ENCODE measurements at regions not wholly inside any gene's neighbourhood (a gene's known extent, or its start where the extent isn't known, plus 50 kb on each side); places are given as distances from the start of the nearest gene placed in this dataset.

DNA sequence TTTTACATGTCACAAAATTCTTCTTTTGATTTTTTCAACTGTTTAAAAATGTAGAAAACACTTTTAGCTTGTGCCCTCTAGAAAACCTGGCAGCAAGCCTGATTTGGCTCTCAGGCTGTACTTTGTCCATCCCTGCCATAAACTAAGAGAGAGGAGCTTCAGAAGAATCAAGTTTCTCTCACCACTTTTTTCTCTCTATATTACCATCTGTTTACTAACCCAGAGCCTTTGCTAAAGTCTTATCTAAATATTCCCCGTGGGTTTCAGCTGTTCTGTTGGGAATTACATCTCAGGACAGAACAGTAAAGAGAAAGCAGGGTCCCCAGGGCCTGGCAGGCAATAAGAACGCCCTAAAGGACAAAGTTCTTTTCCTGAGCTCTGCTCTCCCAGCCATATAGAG is 409.1 kb upstream of the CRIM1 start:
- no peak for DNase-seq (ENCODE audit: low read depth in 2 of 2)

GRCh38 chr2:35938838-35939237 is 416.7 kb upstream of the CRIM1 start:
- DNase-seq (ENCODE audit: low read depth in 2 of 2): no peak

DNA sequence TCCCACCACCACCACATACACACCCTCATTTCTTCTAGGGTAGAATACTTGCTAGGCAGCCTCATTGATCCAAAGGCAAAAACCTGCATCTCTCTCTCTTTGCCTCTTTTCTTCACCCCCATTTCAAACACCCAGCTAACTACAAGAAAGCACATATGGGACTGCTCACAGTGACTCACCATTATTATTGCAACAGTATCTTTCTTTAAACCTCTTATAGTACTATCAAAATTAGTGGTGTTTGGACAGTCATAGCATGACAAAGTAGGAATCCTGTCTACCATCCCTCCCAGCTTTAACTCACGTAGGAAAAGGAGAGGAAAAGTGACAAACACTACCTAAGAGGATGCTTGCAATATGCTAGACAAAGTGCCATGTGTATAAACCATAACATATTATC is 422.5 kb upstream of the CRIM1 start:
- no peak for DNase-seq (ENCODE audit: low read depth in 2 of 2)

- DNase-seq (ENCODE audit: low read depth in 2 of 2): no peak
These were observed 423.2 kb upstream of the CRIM1 start for GRCh38 chr2:35932276-35932963.

DNA sequence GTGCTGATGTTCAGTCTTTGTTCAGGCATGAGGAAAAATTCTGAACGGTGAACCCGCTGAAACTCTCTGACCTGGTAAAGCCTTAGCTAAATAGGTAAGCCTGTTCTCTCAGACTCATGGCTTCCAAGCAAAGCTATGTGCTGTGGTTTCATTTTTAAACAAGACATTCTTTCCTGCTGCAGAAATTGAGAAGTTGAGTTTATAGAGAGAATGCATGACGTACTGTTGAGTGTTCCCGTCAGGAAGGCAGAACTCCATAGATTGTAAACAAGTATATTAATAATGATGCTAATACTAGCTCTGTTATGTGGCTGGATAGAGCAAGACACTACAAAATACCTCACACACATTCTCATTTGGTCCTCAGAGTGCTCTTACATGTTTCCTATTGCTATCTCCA is 424.0 kb upstream of the CRIM1 start:
- no peak for DNase-seq (ENCODE audit: low read depth in 2 of 2)

DNA sequence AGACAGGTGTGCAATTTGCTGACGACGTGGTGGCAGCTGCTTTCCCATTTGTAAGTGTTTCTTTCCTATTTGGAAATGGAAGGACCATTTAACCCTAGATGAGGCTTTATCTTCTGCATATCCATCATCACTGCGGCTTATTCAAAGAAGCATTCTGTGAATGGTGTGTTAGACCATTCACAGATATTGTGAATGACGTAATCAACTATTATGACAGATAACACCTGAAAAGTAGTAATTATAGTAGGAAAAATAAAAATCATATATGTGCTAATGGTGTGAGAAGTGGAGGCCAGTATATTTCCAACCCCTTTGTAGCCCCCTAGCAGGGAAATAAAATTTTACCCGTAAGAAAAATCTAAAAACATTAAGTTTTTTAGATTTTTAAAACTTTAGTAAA is 424.5 kb upstream of the CRIM1 start:
- no peak for DNase-seq (ENCODE audit: low read depth in 2 of 2)

DNA sequence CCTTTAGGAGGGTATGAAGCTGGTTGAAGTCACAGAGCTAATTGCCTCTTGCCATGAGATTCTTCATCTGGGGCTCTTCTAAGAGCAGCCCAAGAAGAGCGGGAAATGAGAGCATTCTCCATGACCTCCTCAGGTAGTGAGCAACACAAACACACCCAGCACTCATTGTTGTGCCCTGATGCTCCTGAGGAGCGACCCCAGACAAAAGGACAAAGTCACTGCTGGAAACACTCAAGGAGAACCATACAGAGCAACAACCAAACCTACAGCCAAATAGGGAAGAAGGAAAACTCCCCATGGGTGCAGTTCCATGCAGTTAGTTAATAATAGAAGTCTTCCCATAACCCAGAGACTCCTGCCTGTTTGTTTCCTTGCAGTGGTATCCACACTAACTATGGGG is 426.0 kb upstream of the CRIM1 start:
- no peak for DNase-seq (ENCODE audit: low read depth in 2 of 2)

GRCh38 chr2:35920061-35920460 is 435.5 kb upstream of the CRIM1 start:
- DNase-seq (ENCODE audit: low read depth in 2 of 2): no peak

DNA sequence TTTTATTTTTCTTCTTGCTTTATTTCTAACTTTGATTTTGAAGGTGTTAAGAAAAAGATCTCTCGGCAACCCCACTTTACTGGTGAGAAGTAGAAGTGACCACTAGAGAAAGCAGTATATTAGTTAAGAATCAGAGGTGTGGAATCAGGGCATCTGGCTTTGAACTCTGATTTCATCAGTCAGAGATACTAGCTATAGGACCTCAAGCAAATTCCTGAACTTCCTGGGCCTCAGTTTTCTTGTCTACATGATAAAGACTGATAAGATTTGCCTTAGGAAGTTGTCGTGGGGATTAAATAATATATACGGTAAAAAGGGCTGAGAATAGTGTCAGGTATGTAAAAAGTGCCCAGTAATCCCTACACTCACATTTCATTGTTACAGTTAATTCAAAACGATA is 440.3 kb upstream of the CRIM1 start:
- DNase-seq (ENCODE audit: low read depth in 2 of 2): no peak

- no peak for DNase-seq (ENCODE audit: low read depth in 2 of 2)
These were observed 463.6 kb upstream of the CRIM1 start for GRCh38 chr2:35891936-35892335.

GRCh38 chr2:35891528-35891927 is 464.1 kb upstream of the CRIM1 start:
- DNase-seq (ENCODE audit: low read depth in 2 of 2): no peak

DNA sequence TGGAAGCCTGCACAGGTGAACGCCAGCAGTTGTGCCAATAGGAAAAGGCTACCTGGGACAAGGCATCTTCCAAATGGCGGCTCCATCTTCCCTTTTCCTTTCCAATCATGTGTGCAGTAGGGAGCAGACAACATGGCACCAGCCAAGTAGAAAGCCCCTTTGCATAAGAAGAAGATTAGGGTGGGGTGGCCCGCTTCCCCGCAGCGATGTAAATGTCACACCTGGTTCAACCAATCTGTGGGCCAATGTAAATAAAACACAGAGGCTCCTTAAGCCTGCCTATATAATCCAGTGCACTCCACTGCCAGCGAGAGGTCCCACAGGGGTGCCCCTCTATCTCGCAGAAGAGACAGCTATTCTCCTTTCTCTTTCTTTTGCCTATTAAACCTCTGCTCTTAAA is 468.4 kb upstream of the CRIM1 start:
- DNase-seq (ENCODE audit: low read depth in 2 of 2): no peak

DNA sequence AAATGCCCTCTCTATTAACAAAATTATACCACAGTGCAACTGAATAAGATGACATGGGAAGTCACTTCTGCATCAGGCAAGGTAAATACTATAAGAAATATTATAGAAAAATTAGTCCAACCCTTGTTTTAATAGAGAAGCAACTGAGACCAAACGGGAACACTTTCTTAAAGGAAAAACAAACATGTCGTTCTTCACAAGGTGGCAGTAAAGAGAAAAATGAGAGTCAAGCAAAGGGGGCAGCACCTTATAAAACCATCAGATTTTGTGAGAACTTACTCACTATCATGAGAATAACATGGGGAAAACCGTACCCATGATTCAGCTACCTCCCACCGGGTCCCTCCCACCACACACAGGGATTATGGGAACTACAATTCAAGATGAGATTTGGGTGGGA is 481.7 kb upstream of the CRIM1 start:
- no peak for DNase-seq (ENCODE audit: low read depth in 2 of 2)

- no peak for DNase-seq (ENCODE audit: low read depth in 2 of 2)
These were observed 483.9 kb upstream of the CRIM1 start for GRCh38 chr2:35871672-35872071.

DNA sequence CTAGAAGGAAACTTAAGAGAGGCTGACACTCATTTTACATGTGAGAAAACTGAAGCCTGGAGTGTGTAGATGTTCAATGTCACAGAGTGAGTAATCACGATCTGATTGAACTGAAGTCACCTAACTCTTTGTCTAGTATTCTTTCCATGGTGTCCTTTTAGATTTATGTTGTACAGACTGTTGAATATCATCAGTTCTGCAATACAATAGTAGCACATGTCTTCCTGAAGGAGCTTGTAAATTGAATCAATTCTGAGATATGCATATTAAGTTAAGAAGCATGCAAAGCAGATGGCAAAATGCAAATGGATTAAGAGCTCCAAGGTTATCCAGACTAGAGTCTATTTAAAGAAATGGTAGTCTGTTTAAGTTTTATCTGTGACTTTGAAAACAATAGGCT is 484.9 kb upstream of the CRIM1 start:
- no peak for DNase-seq (ENCODE audit: low read depth in 2 of 2)

GRCh38 chr2:35864141-35864540 is 491.4 kb upstream of the CRIM1 start:
- DNase-seq (ENCODE audit: low read depth in 2 of 2): no peak

GRCh38 chr2:35858216-35858615 is 497.4 kb upstream of the CRIM1 start:
- DNase-seq (ENCODE audit: low read depth in 2 of 2): no peak

GRCh38 chr2:35857498-35857897 is 498.1 kb upstream of the CRIM1 start:
- no peak for DNase-seq (ENCODE audit: low read depth in 2 of 2)

DNA sequence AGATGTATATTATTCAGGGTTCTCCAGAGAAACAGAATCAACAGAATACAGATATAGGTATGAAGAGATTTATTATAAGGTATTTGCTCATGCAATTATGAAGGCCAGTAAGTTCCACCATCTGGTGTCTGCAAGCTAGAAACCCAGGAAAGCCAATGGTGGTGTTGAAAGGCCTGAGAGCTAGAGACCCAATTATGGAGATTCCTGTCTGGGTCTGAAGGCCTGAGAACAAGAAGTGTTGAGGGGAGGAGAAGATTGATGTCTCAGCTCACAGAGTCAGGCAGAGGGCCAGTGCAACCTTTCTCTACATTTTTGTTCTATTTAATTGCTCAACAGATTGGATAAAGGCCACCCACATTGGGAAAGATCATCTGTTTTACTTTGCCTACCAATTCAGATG is 524.2 kb upstream of the CRIM1 start:
- no peak for DNase-seq (ENCODE audit: low read depth in 2 of 2)

DNA sequence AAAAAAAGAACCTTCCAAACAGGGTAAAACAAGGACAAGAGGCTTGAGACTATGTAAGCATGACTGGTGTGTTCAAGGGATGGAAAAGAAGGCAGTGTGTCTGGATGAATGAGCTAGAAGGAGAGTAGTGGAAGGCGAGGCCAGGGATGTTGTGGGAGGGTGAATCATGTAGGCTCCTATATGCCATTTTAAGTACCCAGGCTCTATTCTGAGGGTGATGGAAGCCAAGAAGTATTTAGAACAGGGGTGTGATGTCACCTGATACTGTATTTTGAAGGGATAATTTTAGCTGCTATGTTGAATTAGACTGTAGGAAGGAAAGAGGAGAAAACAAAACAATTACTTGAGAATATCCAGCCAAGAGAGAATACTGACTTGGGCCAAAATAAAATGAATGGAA is 524.7 kb upstream of the CRIM1 start:
- no peak for DNase-seq (ENCODE audit: low read depth in 2 of 2)

DNA sequence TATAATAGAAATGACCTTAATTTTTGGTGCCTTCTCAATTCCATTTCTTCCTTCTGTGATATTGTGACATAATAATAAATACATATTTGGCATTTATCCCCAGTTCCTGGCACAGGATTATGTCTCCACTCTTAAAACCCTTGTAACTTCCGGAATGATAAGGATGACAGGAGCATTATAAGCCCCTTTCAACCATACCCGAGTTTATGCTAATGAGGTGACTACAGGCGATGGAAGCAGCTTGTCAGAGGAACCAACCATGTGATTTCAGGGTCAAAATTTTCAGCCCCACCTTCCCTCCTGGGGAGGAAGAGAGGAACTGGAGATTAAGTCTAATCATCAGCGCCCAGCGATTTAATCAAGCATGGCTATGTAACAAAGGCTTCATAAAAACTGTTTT is 528.5 kb upstream of the CRIM1 start:
- DNase-seq (ENCODE audit: low read depth in 2 of 2): no peak

DNA sequence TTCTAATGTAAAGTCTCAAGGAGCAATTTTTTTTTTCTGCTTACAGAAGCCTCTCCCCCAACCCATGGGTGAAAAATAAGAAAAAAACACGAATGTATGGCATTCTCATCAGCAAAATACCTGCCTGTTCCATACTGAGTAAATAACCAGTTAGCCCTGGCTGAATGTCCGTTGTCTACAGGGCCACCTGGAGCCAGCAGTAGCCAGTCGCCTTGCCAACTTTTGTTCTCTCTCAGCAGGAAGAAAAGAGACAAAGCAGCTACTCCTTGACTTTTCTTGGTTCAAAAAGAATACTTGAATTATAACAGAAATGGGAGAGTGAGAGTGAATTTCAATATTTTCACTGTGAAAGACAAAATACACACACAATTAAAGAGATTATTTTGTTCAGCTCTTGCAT is 532.9 kb upstream of the CRIM1 start:
- no peak for DNase-seq (ENCODE audit: low read depth in 2 of 2)

GRCh38 chr2:35821675-35822074 is 533.9 kb upstream of the CRIM1 start:
- DNase-seq (ENCODE audit: low read depth in 2 of 2): no peak

DNA sequence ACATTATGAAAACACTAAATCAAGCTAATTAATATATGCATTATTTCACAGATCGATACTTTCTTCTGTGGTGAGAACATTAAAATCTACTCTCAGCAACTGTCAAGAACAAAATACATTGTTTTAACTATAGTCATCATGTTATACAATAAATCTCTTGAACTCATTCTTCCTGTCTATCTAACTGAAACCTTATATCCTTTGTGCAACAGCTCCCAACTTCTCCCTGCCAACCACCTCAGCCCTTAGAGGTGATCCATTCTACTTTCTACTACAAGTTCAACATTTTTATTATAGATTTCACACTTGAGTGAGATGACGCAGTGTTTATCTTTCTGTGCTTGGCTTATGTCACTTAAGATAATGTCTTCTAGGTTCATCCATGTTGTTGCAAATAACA is 535.2 kb upstream of the CRIM1 start:
- DNase-seq (ENCODE audit: low read depth in 2 of 2): no peak

- DNase-seq (ENCODE audit: low read depth in 2 of 2): no peak
These were observed 536.5 kb upstream of the CRIM1 start for GRCh38 chr2:35819033-35819432.

All from stimulated activated CD4-positive, alpha-beta T cell treated with anti-CD3 and anti-CD28 coated beads, Interleukin-15, amount 100 ng/mL, for 48 hours (primary cell).